Iris pigment epithelial cell (primary cell): ENCODE measurements at regions not wholly inside any gene's neighbourhood (a gene's known extent, or its start where the extent isn't known, plus 50 kb on each side); places are given as distances from the start of the nearest gene placed in this dataset.
A peak's percentile ranks its signal among the peaks of the same experiment; 100 is the strongest.

Experiments used
- DNase-seq: peaks from one replicate; pipeline ENCODE4 v3.0.0-alpha.2; 2011; ENCODE audit warnings: low read depth

GRCh38 chr1:201610858-201611257 lies 71.9 kb downstream of the NAV1 start:
- no peak for DNase-seq

GRCh38 chr1:201612645-201613044 lies 73.7 kb downstream of the NAV1 start:
- DNase-seq: no peak

- DNase-seq: peak; percentile 47
Measured at GRCh38 chr1:201614262-201615015, 75.5 kb downstream of the NAV1 start.

GRCh38 chr1:201617157-201617556 lies 78.2 kb downstream of the NAV1 start:
- DNase-seq: no peak

- DNase-seq: no peak
Measured at GRCh38 chr1:201618389-201618788, 79.5 kb downstream of the NAV1 start.

GRCh38 chr1:201618905-201619304 lies 80.0 kb downstream of the NAV1 start:
- DNase-seq: no peak

GRCh38 chr1:201619513-201619912 lies 80.6 kb downstream of the NAV1 start:
- no peak for DNase-seq

GRCh38 chr1:201622353-201622752 lies 83.4 kb downstream of the NAV1 start:
- no peak for DNase-seq

GRCh38 chr1:201622824-201623223 lies 83.9 kb downstream of the NAV1 start:
- no peak for DNase-seq

- DNase-seq: no peak
Measured at GRCh38 chr1:201624741-201625225, 85.9 kb downstream of the NAV1 start.

- peak; percentile 99 for DNase-seq
Measured at GRCh38 chr1:201625226-201625761, 86.4 kb downstream of the NAV1 start.

GRCh38 chr1:201625851-201626251 lies 86.9 kb downstream of the NAV1 start:
- peak; percentile 45 for DNase-seq

- DNase-seq: peak; percentile 32
Measured at GRCh38 chr1:201626629-201627275, 87.8 kb downstream of the NAV1 start.

GRCh38 chr1:201628490-201628889 lies 89.6 kb downstream of the NAV1 start:
- DNase-seq: no peak

- no peak for DNase-seq
Measured at GRCh38 chr1:201630582-201630981, 91.7 kb downstream of the NAV1 start.

GRCh38 chr1:201631037-201631436 lies 92.1 kb downstream of the NAV1 start:
- no peak for DNase-seq

- DNase-seq: no peak
Measured at GRCh38 chr1:201632364-201632952, 93.5 kb downstream of the NAV1 start.

GRCh38 chr1:201633297-201633696 lies 94.4 kb downstream of the NAV1 start:
- no peak for DNase-seq

GRCh38 chr1:201633811-201634210 lies 94.9 kb downstream of the NAV1 start:
- DNase-seq: peak; percentile 81

- peak; percentile 55 for DNase-seq
Measured at GRCh38 chr1:201634261-201634660, 95.3 kb downstream of the NAV1 start.

GRCh38 chr1:201636097-201636496 lies 97.2 kb downstream of the NAV1 start:
- DNase-seq: no peak

- peak; percentile 89 for DNase-seq
Measured at GRCh38 chr1:201636510-201636971, 97.6 kb downstream of the NAV1 start.
